ENCODE measurements at regions not wholly inside any gene's neighbourhood (a gene's known extent, or its start where the extent isn't known, plus 50 kb on each side); places are given as distances from the start of the nearest gene placed in this dataset.

DNA sequence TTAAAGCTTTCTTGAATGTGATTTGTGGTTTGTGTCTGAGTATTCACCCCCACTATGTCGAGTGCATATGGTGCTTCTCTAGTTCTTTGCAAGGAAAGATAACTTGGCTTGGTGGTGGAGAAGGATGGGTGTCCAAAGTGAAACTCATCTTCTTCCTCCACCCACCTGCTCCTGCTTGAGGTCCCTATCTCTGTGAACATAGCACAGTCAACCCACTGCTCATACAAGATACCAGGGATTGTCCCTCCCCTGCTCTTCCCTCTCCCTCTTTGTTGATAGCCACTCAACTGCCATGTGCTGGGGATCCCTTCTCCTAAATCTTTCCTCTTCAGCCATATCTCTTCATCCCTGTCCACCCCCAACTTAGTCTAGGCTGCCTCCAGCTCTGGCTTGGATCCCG, 176.5 kb downstream of the ASCL4 start:
- no peak overlapping the region for H3K4me3 ChIP-seq
- H3K9me3 ChIP-seq (replicated peaks in 1 of 3), result no peaks in the 10 kb centered on the region
- no peaks in the 10 kb centered on the region for H3K36me3 ChIP-seq (replicated peaks in 1 of 2)
- no peak for DNase-seq
- no peak for TF ChIP-seq POLR2A (IDR thresholded peaks at IDR 0.05)
- TF ChIP-seq, protein P1, sequence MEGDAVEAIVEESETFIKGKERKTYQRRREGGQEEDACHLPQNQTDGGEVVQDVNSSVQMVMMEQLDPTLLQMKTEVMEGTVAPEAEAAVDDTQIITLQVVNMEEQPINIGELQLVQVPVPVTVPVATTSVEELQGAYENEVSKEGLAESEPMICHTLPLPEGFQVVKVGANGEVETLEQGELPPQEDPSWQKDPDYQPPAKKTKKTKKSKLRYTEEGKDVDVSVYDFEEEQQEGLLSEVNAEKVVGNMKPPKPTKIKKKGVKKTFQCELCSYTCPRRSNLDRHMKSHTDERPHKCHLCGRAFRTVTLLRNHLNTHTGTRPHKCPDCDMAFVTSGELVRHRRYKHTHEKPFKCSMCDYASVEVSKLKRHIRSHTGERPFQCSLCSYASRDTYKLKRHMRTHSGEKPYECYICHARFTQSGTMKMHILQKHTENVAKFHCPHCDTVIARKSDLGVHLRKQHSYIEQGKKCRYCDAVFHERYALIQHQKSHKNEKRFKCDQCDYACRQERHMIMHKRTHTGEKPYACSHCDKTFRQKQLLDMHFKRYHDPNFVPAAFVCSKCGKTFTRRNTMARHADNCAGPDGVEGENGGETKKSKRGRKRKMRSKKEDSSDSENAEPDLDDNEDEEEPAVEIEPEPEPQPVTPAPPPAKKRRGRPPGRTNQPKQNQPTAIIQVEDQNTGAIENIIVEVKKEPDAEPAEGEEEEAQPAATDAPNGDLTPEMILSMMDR (IDR thresholded peaks at IDR 0.05), result no peak
- H3K4me1 ChIP-seq (replicated peaks in 1 of 2), result no peaks in the 10 kb centered on the region
- 82 to 92% (median 90%) methylated on average over 2 of the region's 2 CpGs for WGBS, 4 donors
- intact Hi-C loops (cut with DNase I), result no loop called here
- no peak overlapping the region for H3K27ac ChIP-seq
- H3K27me3 ChIP-seq, result no peaks in the 10 kb centered on the region

DNA sequence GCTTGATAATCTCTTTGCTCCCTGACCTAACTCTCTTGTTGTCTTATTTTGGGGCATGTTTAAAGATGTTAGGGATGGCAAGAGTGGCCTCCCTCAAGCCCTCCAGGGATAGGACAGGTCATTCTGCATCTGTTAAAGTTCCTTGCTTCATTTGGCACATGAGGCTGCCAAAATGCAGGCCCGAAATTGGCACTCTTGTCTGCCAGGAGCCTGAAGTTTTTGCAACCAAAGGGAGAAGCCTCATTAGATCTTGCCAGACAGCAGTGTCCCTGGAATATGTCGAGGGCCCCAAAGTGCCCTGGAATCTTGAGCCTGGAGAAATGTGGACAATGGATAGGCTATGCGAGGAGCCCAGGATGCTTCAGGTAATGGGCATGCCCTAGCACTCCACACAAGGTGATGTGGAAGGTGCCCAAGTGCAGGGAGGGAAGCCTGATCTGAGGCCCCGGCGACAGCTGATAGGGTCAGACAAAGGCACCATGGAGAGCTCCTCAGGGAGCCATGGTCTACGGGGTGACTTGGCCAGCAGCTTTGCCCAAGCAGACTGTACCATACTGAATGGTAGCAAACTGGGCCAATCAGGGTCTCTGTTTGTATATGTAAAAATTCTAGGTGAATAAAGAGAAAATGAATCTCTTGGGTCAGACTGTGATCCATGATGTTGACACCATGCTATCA, 173.0 kb upstream of the WSCD2 start:
- no peaks in the 10 kb centered on the region for H3K9me3 ChIP-seq (replicated peaks in 1 of 3)
- H3K27me3 ChIP-seq, result no peaks in the 10 kb centered on the region
- no peak for TF ChIP-seq POLR2A (IDR thresholded peaks at IDR 0.05)
- TF ChIP-seq, protein P1 (IDR thresholded peaks at IDR 0.05), result no peak
- intact Hi-C loops (cut with DNase I), result no loop called here
- H3K4me3 ChIP-seq, result no peak overlapping the region
- DNase-seq, result no peak
- no peaks in the 10 kb centered on the region for H3K36me3 ChIP-seq (replicated peaks in 1 of 2)
- H3K27ac ChIP-seq, result no peak overlapping the region
- no peaks in the 10 kb centered on the region for H3K4me1 ChIP-seq (replicated peaks in 1 of 2)
- 45 to 64% (median 58%) methylated on average over 6 of the region's 6 CpGs for WGBS, 4 donors

DNA sequence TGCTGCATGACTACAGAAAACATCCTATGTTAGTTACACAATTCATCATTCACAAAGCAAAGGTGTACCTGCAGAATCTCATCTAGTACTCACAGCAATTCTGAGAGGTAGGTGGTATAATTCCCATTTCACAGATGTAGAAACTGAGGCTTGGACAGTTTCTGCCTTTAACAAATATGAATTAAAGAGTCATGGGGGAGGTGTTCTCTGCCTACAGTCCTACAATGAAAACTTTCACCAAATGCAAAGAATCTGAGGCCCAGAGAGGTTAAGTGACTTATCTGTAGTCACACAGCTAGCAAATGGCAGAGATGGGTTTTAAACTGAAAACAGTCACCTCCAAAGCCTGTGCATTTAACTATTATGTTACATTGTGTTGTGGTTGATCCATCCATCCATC, 171.6 kb upstream of the WSCD2 start:
- no peaks in the 10 kb centered on the region for H3K36me3 ChIP-seq (replicated peaks in 1 of 2)

DNA sequence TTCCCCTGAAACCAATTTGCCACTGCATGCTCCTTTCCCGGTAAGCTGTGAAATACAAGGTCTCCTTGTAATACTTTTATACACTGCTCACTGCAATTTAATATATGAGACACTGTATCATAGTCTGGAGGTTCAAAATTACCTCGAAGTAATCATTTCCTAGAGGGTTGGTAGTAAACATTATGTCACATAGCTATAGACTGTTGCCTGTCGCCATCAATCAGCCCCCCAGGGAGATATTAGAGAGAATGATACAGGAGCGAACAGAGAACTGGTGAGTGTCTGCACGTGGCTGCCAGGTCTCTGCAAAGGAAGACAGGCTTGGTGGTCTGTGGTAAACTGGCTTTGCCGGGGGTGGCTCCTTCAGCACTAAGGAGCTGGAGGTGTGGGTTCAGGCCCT, 165.5 kb upstream of the WSCD2 start:
- no peak overlapping the region for H3K4me3 ChIP-seq
- no peak for DNase-seq
- intact Hi-C loops (cut with DNase I), result no loop called here
- 59 to 67% (median 63%) methylated on average over 5 to 6 of the region's 6 CpGs for WGBS, 4 donors
- H3K36me3 ChIP-seq (replicated peaks in 1 of 2), result no peaks in the 10 kb centered on the region
- no peaks in the 10 kb centered on the region for H3K4me1 ChIP-seq (replicated peaks in 1 of 2)
- H3K27ac ChIP-seq, result no peak overlapping the region
- no peaks in the 10 kb centered on the region for H3K9me3 ChIP-seq (replicated peaks in 1 of 3)
- H3K27me3 ChIP-seq, result no peaks in the 10 kb centered on the region
- no peak for TF ChIP-seq POLR2A (IDR thresholded peaks at IDR 0.05)
- TF ChIP-seq, protein P1 (IDR thresholded peaks at IDR 0.05), result no peak

More for the DNA sequence above, 171.6 kb upstream of the WSCD2 start:
- H3K4me1 ChIP-seq (replicated peaks in 1 of 2), result no peaks in the 10 kb centered on the region
- no peak overlapping the region for H3K4me3 ChIP-seq
- H3K9me3 ChIP-seq (replicated peaks in 1 of 3), result no peaks in the 10 kb centered on the region
- no peak for DNase-seq
- intact Hi-C loops (cut with DNase I), result no loop called here
- TF ChIP-seq, protein P1 (IDR thresholded peaks at IDR 0.05), result no peak
- TF ChIP-seq POLR2A (IDR thresholded peaks at IDR 0.05), result no peak
- H3K27ac ChIP-seq, result no peak overlapping the region
- no peaks in the 10 kb centered on the region for H3K27me3 ChIP-seq

Data from adrenal gland (tissue), 9 donors.